ENCODE measurements at regions not wholly inside any gene's neighbourhood (a gene's known extent, or its start where the extent isn't known, plus 50 kb on each side); places are given as distances from the start of the nearest gene placed in this dataset.
"Not testable (repeated sequence)": the region's sequence is repeated elsewhere in the genome, so short reads cannot be mapped to it uniquely, and the experiment has no call there.

DNA sequence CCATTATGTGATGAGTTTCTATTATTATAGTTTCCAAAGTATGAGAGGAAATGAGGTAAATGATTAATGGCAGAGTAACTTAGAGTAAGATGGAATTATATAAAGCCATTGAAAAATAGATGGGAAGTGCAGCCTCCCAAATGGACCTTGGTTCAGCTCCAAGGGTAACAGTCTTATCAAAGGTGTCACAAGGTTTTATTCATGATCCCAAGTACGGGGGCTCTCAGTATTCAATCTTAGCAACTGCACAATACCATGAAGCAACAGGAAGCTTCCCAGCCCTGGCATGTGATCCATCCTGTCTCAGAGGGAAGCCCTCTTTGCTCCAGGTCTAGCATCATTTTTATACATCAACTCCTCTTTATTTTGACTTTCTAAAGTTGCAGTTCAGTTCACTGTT, 948.2 kb downstream of the GALC start:
- Histone ChIP-seq H3K27me3 (ENCODE audit: control insufficient read depth, insufficient read depth, low read length) (no peaks in the 10 kb centered on the region), H3K4me3 (ENCODE audit: low read depth, low read length) (no peak overlapping the region), H3K36me3 (ENCODE audit: control insufficient read depth, insufficient read depth, low read length) (no peaks in the 10 kb centered on the region)
- TF ChIP-seq, protein P1, sequence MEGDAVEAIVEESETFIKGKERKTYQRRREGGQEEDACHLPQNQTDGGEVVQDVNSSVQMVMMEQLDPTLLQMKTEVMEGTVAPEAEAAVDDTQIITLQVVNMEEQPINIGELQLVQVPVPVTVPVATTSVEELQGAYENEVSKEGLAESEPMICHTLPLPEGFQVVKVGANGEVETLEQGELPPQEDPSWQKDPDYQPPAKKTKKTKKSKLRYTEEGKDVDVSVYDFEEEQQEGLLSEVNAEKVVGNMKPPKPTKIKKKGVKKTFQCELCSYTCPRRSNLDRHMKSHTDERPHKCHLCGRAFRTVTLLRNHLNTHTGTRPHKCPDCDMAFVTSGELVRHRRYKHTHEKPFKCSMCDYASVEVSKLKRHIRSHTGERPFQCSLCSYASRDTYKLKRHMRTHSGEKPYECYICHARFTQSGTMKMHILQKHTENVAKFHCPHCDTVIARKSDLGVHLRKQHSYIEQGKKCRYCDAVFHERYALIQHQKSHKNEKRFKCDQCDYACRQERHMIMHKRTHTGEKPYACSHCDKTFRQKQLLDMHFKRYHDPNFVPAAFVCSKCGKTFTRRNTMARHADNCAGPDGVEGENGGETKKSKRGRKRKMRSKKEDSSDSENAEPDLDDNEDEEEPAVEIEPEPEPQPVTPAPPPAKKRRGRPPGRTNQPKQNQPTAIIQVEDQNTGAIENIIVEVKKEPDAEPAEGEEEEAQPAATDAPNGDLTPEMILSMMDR (IDR thresholded peaks at IDR 0.05; ENCODE audit: insufficient read depth, low read length, poor library complexity, severe bottlenecking): no peak
- DNase-seq (ENCODE audit: low read depth): no peak

DNA sequence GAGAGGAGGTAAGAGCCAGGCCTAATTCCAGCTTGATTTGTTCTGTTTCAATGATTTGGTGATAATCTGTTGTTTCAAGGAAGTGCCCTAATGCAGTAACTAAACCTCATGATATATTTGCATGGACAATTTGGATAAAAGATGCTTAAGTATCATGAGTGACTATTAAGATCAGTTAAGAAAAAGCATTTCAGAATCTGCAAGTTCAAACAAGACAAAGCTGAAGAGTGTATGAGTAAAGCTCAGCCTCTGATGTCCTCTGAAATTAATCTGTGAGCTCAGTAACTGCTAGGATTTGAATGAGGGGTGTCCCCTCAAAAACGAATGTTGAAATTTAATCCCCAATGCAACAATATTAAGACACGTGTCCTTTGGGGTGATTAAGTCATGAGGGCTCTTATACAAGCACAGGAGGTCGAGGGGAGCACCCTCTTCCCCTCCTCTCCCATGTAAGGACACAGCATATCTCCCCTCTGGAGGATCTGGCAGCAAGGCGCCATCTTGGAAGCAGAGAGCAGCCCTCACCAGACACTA, 949.2 kb downstream of the GALC start:
- no peak overlapping the region for H3K4me3 ChIP-seq (ENCODE audit: low read depth, low read length)
- no peak for DNase-seq (ENCODE audit: low read depth)
- TF ChIP-seq, protein P1 (IDR thresholded peaks at IDR 0.05; ENCODE audit: insufficient read depth, low read length, poor library complexity, severe bottlenecking): no peak
- H3K27me3 ChIP-seq (ENCODE audit: control insufficient read depth, insufficient read depth, low read length): no peaks in the 10 kb centered on the region
- no peaks in the 10 kb centered on the region for H3K36me3 ChIP-seq (ENCODE audit: control insufficient read depth, insufficient read depth, low read length)

DNA sequence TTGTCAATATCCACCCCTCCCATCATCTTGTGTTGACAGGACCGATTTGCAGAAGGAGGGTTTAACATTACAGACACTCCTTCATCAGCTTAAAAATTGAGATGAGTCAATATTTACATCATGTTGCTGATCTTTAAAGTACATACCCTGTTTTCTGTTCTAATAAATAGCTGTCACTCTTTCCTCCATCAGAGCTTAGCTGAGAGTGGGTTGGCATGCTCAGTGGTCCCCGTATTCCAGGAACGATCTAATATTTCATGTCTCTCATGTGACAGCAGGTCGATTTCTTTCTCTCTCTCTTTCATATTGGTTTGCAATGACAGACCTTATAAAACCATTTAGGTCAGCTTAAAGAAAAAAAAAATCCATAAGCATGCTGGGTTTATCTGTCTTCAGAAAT, 950.6 kb downstream of the GALC start:
- DNase-seq (ENCODE audit: low read depth): no peak
- Histone ChIP-seq H3K27me3 (ENCODE audit: control insufficient read depth, insufficient read depth, low read length) (no peaks in the 10 kb centered on the region), H3K4me3 (ENCODE audit: low read depth, low read length) (no peak overlapping the region), H3K36me3 (ENCODE audit: control insufficient read depth, insufficient read depth, low read length) (no peaks in the 10 kb centered on the region)
- TF ChIP-seq, protein P1 (IDR thresholded peaks at IDR 0.05; ENCODE audit: insufficient read depth, low read length, poor library complexity, severe bottlenecking): no peak

DNA sequence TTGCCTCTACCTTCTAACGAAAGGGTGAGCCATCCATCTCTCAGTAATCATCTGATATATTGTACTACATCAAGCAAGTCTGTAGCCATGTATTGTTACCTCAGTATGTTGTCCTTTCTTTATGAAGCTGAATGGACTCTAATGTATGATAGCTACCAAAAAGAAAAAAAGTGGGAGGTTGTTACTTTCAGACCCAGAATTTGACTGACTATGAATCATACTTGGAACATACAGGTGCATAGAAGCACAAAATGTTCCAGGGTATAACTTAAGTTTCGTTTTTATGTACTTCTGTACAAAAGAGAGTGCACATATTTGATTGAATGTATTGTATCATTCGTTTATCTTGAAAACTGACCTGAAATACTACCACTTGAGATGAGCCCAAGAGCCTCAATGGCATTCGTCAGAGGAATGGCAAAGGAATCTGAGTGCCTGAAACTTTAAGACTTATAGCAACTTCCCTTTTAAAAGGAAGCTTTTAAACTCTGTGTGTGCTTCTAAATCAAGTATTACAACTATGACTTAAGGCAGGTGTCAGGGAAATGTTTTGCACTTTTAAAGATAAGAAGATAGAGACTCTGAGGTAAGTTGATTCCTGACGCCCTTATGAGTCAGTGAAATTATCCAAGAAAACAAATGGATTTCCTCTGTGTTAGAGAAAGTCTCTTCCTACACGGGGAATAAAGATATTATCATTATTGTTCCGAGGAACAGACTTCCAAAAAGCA, 951.5 kb downstream of the GALC start:
- H3K4me3 ChIP-seq (ENCODE audit: low read depth, low read length): no peak overlapping the region
- TF ChIP-seq, protein P1 (IDR thresholded peaks at IDR 0.05; ENCODE audit: insufficient read depth, low read length, poor library complexity, severe bottlenecking): no peak
- no peak for DNase-seq (ENCODE audit: low read depth)
- no peaks in the 10 kb centered on the region for H3K36me3 ChIP-seq (ENCODE audit: control insufficient read depth, insufficient read depth, low read length)
- no peaks in the 10 kb centered on the region for H3K27me3 ChIP-seq (ENCODE audit: control insufficient read depth, insufficient read depth, low read length)

DNA sequence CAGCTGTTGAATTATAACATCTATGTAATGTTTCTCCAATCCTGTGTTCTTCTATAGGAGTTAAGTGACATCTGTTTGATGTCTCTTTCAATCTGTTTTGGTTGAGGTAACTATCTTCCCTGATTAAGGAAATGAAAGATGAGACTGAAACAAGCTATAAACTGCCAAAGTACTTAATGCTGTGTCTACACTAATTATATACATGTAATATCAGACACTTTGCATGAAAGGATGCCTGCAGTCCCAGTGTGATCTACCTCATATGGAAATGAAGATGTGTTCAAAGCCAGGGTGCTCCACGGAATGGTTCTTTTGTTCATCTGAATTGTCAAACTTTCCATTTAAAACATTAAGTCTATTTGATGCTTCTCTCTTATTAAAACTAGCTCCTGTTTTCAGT, 958.3 kb downstream of the GALC start:
- TF ChIP-seq, protein P1 (IDR thresholded peaks at IDR 0.05; ENCODE audit: insufficient read depth, low read length, poor library complexity, severe bottlenecking): no peak
- no peak for DNase-seq (ENCODE audit: low read depth)
- H3K4me3 ChIP-seq (ENCODE audit: low read depth, low read length): no peak overlapping the region
- H3K36me3 ChIP-seq (ENCODE audit: control insufficient read depth, insufficient read depth, low read length): no peaks in the 10 kb centered on the region
- H3K27me3 ChIP-seq (ENCODE audit: control insufficient read depth, insufficient read depth, low read length): no peaks in the 10 kb centered on the region

DNA sequence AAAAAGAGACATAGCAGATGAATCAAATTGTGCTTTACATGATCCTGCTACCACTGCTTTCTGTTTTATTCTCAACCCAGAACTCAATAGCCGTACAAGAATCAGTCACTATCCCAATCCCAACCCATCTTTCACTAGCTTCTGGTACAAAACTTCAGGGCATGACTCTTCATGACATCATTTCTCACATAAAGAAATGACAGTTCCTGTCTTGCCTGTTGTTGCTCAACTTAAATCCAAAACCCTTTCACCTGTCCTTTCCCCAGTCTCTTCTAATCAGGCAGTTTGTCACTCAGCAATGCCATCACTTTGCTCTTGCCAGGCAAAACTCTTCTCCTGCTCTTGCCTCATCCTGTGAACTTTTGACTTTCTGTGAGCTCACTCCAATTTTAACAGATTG, 962.8 kb downstream of the GALC start:
- Histone ChIP-seq H3K4me3 (ENCODE audit: low read depth, low read length) (no peak overlapping the region), H3K36me3 (ENCODE audit: control insufficient read depth, insufficient read depth, low read length) (no peaks in the 10 kb centered on the region), H3K27me3 (ENCODE audit: control insufficient read depth, insufficient read depth, low read length) (no peaks in the 10 kb centered on the region)
- TF ChIP-seq, protein P1 (IDR thresholded peaks at IDR 0.05; ENCODE audit: insufficient read depth, low read length, poor library complexity, severe bottlenecking): no peak
- DNase-seq (ENCODE audit: low read depth): no peak

DNA sequence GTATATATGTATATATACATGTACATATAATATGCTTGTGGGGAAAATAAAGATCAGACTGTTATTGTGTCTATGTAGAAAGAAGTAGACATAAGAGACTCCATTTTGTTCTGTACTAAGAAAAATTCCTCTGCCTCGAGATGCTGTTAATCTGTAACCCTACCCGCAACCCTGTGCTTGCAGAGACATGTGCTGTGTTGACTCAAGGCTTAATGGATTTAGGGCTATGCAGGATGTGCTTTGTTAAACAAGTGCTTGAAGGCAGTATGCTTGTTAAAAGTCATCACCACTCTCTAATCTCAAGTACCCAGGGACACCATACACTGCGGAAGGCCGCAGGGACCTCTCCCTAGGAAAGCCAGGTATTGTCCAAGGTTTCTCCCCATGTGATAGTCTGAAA, 972.9 kb downstream of the GALC start:
- not testable (repeated sequence) for DNase-seq (ENCODE audit: low read depth); H3K4me3 ChIP-seq (ENCODE audit: low read depth, low read length)

More for the DNA sequence above, 972.9 kb downstream of the GALC start:
- not testable (repeated sequence) for H3K36me3 ChIP-seq (ENCODE audit: control insufficient read depth, insufficient read depth, low read length); H3K27me3 ChIP-seq (ENCODE audit: control insufficient read depth, insufficient read depth, low read length)

Measured in kidney epithelial cell (primary cell).